ENCODE measurements at regions not wholly inside any gene's neighbourhood (a gene's known extent, or its start where the extent isn't known, plus 50 kb on each side); places are given as distances from the start of the nearest gene placed in this dataset.
"Not testable (repeated sequence)": the region's sequence is repeated elsewhere in the genome, so short reads cannot be mapped to it uniquely, and the experiment has no call there.

GRCh38 chr14:106185837-106186233, 659.5 kb downstream of the TMEM121 start:
- H3K4me3 ChIP-seq (ENCODE audit: low read depth, low read length): no peak overlapping the region
- no peak for TF ChIP-seq CTCF (IDR thresholded peaks at IDR 0.05; ENCODE audit: low read depth, low read length)

- TF ChIP-seq CTCF (IDR thresholded peaks at IDR 0.05; ENCODE audit: low read depth, low read length): no peak
- H3K4me3 ChIP-seq (ENCODE audit: low read depth, low read length): no peak overlapping the region
Observed at GRCh38 chr14:106187216-106187615, 660.8 kb downstream of the TMEM121 start.

- not testable (repeated sequence) for H3K4me3 ChIP-seq (ENCODE audit: low read depth, low read length)
Observed at GRCh38 chr14:106192701-106193100, 666.3 kb downstream of the TMEM121 start.

GRCh38 chr14:106196459-106196858, 670.1 kb downstream of the TMEM121 start:
- not testable (repeated sequence) for H3K4me3 ChIP-seq (ENCODE audit: low read depth, low read length)

GRCh38 chr14:106197264-106197663, 670.9 kb downstream of the TMEM121 start:
- H3K4me3 ChIP-seq (ENCODE audit: low read depth, low read length): not testable (repeated sequence)

GRCh38 chr14:106199097-106199496, 672.7 kb downstream of the TMEM121 start:
- H3K4me3 ChIP-seq (ENCODE audit: low read depth, low read length): no peak overlapping the region
- no peak for TF ChIP-seq CTCF (IDR thresholded peaks at IDR 0.05; ENCODE audit: low read depth, low read length)

- TF ChIP-seq CTCF (IDR thresholded peaks at IDR 0.05; ENCODE audit: low read depth, low read length): no peak
- H3K4me3 ChIP-seq (ENCODE audit: low read depth, low read length): no peak overlapping the region
Observed at GRCh38 chr14:106200541-106201315, 674.3 kb downstream of the TMEM121 start.

GRCh38 chr14:106201376-106201775, 675.0 kb downstream of the TMEM121 start:
- H3K4me3 ChIP-seq (ENCODE audit: low read depth, low read length): no peak overlapping the region

More at GRCh38 chr14:106201376-106201775, 675.0 kb downstream of the TMEM121 start:
- TF ChIP-seq CTCF (IDR thresholded peaks at IDR 0.05; ENCODE audit: low read depth, low read length): no peak
